Loucy (cell line): ENCODE measurements at regions not wholly inside any gene's neighbourhood (a gene's known extent, or its start where the extent isn't known, plus 50 kb on each side); places are given as distances from the start of the nearest gene placed in this dataset.

Source experiments
- CTCF ChIP-seq: fragments of 200-600 bp; sonication (generic); conservative IDR thresholded peaks from 2 replicates; pipeline ENCODE4 v1.5.1; 2014; ENCODE audit warnings: mild to moderate bottlenecking, antibody characterized with exemption, low read length
- EZH2phosphoT487 ChIP-seq: fragments of 200-600 bp; IDR thresholded peaks from 2 replicates; pipeline ENCODE4 v1.6.1; 2018; ENCODE audit warnings: antibody characterized with exemption, mild to moderate bottlenecking, moderate library complexity, borderline replicate concordance

GRCh38 chr16:60304720-60305119, 1570.6 kb upstream of the GOT2 start:
- no peak for TF ChIP-seq CTCF
- TF ChIP-seq EZH2phosphoT487 = no peak
